Activated gamma-delta T cell treated with anti-CD3 and anti-CD28 coated beads, Interleukin-2, amount 50 U/mL, for 16 hours (primary cell): ENCODE measurements at regions not wholly inside any gene's neighbourhood (a gene's known extent, or its start where the extent isn't known, plus 50 kb on each side); places are given as distances from the start of the nearest gene placed in this dataset.
"Not testable (repeated sequence)": the region's sequence is repeated elsewhere in the genome, so short reads cannot be mapped to it uniquely, and the experiment has no call there.

Source experiments
- DNase-seq: peaks from one replicate; pipeline ENCODE4 v3.0.0-alpha.2; 2020; ENCODE audit warnings: low read depth

DNA sequence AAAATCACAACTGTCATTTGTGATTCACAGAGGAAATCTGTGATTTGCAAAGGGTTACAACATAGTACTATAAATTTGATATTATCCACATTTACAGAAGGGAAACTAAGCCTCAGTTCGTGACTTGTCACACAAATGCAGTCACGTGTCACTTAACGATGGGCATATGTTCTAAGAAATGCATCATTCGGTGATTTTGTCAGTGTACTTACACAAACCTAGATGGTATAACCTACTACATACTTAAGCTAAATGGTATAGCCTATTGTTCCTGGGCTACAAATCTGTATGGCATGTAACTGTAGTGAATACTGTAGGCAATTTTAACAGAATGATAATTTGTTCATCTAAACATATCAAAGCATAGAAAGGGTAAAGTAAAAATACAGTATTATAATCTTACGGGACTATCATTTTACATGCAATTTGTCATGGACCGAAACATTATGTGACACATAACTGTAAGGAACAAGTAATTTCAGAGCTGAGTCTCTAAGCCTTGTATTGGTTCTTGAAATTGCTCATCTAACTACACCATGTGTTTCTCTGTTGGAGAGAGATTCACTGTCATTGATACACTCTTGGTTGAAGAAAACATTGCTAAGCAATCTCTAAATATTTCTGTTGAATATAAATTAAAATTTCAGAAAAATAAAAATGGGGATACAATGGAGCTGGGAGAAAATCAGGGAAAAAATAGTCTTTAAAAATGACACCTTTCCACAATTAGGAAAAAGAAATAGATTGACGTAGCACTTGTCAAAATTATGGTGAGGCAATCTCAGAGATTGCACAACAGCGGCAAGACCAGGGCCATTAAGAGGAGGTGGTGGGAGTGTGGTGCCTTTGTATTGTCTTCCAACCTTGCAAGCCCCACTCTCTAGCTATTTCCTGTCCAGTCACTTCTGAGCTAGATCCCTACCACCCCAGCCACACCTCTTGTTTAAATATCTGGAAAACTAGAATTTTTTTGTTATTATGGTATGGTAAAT is 645.8 kb upstream of the TBL1XR1 start:
- no peak for DNase-seq

DNA sequence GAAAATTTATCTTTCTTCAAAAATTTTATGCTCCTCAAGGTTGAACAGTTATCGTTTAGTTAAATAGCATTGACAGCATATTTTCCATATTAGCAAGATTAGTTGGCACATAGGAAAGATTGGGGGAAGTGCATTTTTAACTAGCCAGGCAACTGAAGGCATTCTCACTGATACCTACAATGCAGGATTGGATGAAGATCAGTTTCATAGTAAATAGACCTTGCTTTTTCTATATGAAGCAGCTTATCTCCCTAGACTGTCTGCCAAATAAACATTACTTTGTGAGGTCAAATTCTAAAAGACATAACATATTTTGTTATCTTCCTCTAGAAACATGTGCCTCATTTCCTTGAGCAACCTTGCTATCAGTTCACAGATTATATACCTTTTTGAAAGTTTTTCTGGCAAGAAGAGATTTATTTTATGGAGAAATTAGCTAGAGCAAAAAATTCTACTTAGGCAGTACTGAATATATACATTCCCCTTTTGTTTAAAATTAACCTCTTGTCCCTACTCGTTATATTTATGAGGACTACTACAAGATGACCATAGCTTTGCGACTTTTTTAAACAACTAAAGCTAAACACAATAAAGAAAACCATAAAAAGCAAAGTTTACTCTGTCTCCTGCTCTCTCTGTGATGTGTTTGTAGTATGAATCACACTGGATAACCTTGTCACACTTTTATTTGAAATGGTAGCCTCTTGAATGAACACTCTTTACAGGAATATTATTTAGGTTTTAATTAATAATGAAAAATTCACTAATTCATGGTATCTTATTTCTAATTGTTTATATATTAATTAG is 654.9 kb upstream of the TBL1XR1 start:
- no peak for DNase-seq

DNA sequence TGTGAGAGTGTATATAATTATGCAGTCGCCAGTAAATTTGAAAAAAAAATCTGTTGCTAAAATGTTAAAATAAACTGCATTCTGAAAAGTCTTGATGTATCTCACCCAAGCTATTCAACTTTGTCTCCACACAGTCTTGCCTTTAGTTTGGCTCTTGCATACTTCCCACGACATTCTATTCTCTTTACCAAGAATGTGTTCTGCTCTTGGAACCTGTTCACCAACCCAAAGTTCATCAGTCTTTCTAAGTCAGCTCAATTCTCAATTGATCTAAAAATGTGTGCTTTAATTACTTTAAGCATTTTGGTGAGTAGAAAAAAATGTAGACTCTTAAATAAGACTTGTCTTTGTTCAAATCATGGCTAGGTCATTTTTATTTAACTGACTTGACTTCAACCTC is 657.7 kb upstream of the TBL1XR1 start:
- DNase-seq, result no peak

DNA sequence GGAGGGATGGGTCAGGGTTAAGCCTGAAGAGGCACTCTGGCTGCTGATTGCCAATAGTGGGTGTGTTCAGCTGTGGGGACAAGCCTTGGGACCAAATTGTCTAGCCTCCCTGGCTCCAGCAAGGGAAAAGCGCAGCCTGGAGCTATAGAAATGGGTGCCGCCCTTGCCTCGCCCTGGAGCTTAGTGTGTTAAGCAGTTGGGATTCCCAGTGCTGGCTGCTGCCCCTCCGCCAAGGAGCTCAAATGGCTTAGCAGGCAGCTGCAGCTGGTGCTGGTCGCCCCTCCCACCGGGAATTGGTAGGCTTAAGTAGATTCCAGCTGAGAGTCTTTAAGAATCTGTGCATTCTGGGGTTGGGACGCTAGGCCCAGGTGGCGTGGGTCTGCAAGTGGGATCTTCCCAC is 662.9 kb upstream of the TBL1XR1 start:
- DNase-seq, result no peak

DNA sequence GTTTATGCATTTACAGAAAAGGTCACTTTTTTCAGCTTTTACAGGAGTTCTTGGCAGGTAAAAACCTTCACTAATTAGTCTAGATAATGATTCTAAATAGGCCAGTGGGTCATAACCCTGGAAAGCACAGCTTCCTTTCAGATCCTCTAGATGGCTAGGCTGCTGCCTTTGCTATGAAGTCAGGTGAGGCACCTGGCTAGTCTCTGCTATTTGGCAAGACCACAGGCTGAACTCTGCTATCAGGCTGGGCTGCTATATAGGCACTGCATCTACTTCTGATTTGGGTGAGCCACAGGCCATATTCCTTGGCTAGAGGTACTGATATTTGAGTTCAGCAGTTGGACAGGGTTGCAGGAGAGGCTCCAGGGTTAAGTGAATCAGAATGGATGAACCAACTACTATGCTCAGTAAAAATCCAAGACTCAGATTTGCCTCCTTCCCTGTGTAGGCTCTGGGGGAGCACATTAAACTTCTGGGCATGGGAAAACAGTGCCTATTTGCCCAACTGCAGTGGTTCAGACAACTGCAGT is 665.7 kb upstream of the TBL1XR1 start:
- no peak for DNase-seq

DNA sequence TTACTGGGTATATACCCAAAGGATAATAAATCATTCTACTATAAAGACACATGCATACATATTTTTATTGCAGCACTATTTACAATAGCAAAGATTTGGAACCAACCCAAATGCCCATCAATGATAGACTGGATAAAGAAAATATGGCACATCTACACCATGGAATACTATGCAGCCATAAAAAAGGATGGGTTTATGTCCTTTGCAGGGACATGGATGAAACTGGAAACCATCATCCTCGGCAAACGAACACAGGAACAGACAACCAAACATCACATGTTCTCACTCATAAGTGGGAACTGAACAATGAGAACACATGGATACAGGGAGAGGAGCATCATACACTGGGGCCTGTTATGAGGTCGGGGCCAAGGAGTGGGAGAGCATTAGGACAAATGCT is 665.0 kb upstream of the KCNMB2 start:
- DNase-seq, result not testable (repeated sequence)

DNA sequence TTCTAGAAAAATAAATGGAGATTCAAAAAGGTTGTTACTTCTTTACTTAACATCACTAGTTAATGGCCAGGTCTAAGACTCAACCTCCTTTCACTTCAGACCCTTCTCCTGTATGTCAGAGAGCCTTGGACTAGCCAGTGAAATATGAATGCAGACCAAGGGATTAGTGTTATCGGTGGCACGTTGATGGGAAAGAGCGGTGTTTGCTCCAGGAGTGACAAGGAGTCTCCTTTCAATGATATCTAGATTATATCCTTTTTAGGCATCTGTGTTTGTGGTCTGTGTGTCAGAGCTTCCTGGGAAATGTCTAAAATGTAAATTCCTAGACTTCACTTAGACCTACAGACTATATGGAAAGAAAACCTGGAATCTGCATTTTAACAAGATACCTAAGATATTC is 658.0 kb upstream of the KCNMB2 start:
- no peak for DNase-seq

DNA sequence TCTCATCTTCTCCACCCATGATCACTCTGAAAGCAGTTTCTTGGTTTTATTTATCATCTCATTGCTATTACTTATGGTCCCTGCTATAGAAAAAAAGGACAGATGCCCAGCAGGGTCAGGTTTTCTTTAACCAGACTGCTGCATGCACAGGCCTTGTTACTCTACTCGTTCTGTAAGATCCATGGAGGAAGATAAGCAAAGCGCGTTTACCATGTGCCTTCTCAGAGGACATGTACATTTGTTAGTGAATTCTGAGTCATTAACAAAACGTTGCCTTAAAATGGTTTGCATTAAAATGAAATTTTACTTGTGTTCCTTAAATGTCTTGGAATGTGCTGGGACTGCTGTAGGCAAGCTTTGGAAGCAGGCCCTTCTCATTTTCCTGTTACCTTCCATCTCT is 657.3 kb upstream of the KCNMB2 start:
- DNase-seq, result no peak

DNA sequence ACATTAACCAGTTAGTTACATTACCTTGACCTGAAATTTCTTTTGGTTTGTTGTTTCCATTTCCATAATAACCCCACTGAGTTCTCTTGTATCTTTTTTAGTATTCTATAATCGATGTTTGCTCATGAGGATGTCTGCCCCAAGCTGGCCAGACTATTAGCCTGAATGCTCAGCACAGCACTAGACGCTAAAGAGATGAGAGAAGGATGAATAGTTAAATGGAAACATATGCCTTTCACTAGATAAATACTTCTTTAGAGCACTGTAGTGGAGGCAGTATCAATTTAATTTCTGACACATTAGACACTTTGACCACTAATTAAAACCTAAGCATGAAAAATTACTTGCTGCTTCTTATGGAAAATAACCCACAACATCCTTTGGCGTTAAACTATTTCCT is 654.9 kb upstream of the KCNMB2 start:
- DNase-seq, result no peak

DNA sequence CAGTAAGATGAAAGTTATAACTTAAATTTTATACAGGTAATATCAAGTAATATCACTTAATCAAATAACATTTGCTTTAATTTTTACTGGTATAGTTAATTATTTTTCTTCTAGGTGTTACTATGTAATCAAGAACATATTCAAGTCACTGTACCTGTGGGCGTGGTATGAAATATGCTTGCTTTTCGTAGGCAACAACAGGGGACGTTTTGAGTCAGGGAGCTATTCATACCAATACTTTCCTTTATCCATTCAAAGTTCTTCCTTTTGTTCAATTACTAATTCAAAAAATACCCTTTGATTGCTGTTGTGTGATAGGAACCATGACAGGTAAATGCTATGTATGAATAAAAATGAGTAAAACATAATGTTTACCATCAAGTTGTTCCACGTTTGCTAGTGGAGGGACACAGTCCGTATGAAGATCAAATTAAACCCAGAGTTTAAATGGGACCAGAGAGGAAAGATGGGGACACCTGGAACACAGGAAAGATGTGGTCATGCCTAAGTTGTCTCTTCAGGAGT is 654.0 kb upstream of the KCNMB2 start:
- DNase-seq, result no peak

DNA sequence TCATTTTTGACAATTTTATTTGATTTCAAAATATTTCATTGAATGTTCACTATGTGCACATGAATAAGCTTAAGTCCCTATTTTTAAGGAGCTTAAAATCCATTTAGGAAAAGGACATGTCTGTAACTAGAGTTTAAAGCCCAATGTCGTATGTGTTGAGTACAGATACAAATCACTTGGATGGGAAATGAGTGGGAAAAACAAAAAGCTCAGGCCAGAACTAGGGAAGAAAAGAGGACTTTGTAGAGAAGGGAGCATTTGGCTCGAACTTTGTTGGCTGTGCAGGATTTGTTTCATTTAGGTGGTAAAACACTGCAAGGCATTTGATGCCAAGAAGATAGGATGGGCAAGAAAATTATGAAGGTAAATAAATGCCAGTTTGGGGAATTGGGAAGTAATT is 653.1 kb upstream of the KCNMB2 start:
- DNase-seq, result no peak

DNA sequence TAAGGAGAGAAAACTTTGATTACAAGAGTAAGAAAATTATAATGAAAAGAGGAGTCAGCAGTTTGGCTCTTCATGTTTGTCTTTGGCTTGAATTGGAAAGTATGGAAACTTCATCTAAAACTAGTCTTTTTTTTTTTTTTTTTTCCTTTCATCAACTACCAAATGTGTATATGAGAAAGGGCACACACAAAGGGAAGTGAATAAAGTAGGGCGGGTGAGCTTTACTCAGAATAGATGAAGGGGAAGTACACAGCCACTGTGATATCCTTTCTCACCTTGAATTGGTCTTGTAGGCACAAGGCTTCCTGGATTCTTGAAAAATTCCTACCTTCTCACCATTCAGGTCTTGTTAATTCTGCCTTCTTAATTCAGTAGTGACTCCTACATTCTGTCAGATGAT is 652.3 kb upstream of the KCNMB2 start:
- DNase-seq, result no peak

DNA sequence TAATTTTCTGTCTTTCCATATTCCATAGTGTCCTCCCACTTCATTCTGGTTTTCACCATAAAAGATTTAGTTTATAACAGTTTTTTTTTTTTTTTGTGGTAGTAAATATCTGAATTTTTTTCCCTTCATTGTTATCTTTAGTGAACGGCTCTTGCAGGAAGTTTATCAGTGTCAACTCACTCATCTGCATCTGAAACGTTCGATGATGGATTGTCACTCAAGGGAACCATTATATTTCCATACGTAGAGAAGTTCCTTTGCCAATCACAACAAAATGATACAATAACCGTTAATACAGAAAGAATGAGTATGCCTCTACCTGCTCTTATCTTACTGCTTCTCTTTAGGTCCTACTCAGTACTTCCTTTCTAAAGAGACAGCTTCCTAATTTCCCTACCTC is 651.2 kb upstream of the KCNMB2 start:
- no peak for DNase-seq

DNA sequence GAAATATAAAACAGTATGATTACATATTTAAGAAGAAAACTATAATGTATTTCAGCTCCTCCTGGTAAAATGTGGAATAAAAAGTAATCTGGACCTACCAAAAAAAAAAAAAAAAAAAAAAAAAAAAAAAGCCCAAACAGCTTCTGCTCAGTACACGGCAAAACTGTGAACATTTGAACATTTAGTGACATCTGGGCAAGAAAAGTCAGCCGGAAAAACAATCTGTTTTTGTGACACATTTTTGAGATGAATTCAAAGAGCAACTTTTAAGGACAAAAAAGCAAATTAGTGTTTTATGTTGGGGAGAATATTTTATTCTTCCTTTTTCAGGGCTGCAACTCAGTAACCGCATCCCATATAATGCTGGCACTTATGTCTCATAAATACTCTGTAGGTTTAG is 649.7 kb upstream of the KCNMB2 start:
- DNase-seq, result no peak

DNA sequence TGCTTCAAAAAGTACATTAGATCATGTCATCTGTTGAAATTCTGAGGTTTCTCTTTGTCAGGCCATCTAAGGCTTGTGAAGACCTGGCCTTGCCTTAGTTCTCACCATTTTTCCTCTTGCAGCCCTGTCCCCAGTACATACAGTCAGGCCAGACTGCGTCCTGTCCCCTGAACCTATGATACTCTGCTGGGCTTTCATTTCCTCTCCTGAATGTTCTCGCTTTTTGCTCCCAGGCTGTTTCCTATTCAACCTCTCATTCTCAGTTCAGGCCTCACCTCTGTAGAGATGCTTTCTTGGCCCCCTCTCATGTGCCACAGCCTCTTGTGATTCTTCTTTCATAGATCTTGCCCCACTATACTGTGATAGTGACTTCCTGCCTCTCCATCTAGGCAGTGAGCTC is 648.8 kb upstream of the KCNMB2 start:
- no peak for DNase-seq

DNA sequence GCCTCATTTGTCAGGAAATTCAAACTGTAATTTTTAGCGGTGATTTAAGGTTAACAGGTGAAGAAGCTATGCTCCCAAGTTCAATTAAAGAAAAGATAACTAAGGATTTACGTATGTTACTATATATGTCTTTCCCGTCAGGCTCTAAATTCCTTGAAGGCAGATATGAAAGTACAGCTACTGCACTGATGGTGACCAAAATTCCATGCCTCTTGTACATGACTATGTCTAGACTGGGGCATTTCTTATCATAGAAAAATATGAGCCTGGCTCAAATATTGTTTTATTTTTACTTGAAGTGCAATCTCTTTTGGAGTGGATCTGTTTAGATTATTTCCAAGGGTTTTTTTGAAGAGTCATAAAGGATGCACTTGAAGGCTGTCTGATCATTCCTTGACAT is 647.1 kb upstream of the KCNMB2 start:
- no peak for DNase-seq

DNA sequence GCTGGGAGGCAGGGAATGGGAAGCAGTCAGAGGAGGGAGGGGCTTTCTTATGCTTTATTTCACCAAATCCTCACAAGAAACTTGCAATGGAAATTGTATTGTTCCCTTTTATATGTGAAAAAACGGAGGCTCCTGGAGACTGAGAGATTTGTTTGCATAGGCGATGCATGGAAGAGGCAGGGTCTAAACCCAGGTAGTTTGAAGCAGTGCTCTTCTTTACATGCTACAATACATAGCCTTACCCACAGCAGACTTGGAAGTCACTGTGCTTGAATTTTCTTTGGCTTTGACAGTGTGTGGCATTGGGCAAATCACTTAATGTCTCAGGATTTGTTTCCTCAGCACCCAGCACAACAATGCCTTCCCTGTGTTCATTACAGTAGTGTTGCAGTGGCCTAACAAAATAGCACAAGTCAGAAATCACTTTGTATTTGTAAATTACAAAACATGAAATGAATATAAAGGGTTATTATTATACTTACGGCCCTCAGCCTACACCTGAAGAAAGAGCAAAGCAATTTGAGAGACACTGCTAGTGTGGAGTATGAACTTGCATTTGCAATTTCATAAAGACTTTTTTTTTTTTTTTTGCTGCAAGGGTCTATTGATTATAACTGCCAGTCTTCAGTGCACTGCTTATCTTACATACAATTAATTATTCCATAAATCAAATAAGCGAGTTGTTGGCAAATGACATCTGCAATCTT is 646.4 kb upstream of the KCNMB2 start:
- no peak for DNase-seq

DNA sequence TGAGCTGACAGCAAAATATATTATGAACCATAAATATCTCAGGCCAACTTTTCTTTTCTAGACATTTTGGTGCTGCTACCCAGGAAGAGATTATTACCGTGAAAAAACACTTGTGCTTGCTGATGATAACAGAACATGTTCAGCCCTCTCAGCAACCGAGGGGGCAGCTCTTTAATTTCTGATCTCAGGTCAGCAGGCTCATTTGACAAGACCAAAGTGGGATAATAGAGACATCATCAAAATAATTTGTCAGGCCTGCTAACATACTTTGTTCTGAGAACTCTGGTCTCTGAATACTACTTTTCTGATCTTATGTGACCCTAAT is 645.9 kb upstream of the KCNMB2 start:
- DNase-seq, result no peak

DNA sequence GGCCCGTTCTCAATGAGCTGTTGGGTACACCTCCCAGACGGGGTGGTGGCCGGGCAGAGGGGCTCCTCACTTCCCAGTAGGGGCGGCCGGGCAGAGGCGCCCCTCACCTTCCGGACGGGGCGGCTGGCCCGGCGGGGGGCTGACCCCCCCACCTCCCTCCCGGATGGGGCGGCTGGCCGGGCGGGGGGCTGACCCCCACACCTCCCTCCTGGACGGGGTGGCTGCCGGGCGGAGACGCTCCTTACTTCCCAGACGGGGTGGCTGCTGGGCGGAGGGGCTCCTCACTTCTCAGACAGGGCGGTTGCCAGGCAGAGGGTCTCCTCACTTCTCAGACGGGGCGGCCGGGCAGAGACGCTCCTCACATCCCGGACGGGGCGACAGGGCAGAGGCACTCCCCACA is 644.7 kb upstream of the KCNMB2 start:
- not testable (repeated sequence) for DNase-seq

DNA sequence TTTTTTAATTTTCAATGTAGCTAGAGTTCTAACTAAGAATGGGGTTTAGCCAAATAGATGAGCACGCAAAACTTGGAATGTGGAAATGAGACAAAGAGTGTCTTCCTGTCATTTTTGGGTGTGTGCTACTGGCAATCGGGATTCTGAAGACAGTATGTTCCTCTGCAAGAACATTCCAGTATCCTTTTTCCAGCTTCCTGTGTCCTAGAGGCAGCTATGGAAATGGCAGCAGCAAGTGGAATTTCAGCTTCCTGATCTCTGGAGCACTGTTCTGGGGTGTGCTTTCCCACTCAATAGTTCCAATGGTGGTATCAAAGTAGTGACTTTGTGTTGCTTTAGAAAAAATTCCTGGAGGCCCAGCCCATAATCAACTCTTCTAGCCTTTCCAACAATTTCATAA is 642.9 kb upstream of the KCNMB2 start:
- DNase-seq, result no peak

DNA sequence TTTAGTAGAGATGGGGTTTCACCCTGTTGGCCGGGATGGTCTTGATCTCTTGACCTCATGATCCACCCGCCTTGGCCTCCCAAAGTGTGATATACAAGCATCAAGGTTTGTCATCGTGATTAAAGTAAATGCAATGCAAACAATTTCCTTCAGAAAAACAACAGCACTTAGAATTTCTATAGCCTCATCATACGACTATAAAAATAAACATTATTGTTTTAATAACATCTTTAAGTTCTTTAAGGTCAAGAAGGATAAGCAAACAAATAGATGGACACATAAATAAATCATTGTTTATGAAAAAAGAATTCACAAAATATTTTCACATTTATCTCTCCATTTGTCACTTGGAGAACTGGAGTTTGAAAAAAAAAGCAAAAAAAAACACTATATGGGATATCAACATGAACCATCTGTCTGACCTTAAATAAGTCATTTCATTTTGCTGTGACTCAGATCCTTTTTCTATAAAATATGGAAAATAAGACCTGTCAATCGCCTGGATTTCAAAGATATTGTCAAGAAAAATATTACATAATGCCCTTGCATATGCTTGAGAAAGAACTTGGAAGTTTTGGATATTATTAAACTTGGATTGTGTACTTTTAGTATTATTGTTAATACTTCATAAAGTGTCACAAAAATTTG is 642.0 kb upstream of the KCNMB2 start:
- DNase-seq, result no peak

DNA sequence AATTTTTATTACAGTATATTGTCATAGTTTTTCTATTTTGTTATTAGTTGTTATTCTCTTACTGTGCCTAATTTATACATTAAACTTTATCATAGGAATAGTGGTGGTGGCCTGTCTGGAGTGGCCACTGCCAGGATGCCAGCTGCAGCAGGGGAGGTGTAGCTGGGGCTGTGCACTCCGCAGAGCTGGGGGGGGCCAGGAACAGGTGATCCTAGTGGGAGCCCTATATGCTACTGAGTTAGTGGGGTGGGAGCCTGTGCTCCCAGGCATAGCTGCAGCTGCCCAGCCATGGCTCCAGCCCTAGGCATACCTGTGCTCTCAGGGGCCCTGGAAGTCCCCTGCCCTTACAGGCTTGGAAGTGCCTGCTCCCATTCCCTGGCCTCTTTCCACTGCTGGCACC is 638.1 kb upstream of the KCNMB2 start:
- DNase-seq, result no peak
